GM19099 (cell line): ENCODE measurements at regions not wholly inside any gene's neighbourhood (a gene's known extent, or its start where the extent isn't known, plus 50 kb on each side); places are given as distances from the start of the nearest gene placed in this dataset.

ENCODE experiments used
- POLR2A ChIP-seq: IDR thresholded peaks from 3 replicates; pipeline ENCODE4 v1.6.1; 2011; ENCODE audit warnings: low read depth; ENCODE audit not compliant: insufficient read length; ENCODE audit errors: extremely low read depth

- no peak for TF ChIP-seq POLR2A
These were observed 718.5 kb upstream of the ARPP21 start for GRCh38 chr3:34920806-34921205.

- TF ChIP-seq POLR2A = no peak
These were observed 714.4 kb upstream of the ARPP21 start for GRCh38 chr3:34924961-34925360.

GRCh38 chr3:34925851-34926250, 713.5 kb upstream of the ARPP21 start:
- TF ChIP-seq POLR2A = no peak

GRCh38 chr3:34929036-34929435, 710.3 kb upstream of the ARPP21 start:
- TF ChIP-seq POLR2A = no peak

GRCh38 chr3:34934660-34935059, 704.7 kb upstream of the ARPP21 start:
- TF ChIP-seq POLR2A = no peak

GRCh38 chr3:34938784-34939183, 700.5 kb upstream of the ARPP21 start:
- no peak for TF ChIP-seq POLR2A

GRCh38 chr3:34942256-34942655, 697.1 kb upstream of the ARPP21 start:
- TF ChIP-seq POLR2A = no peak

GRCh38 chr3:34947834-34948233, 691.5 kb upstream of the ARPP21 start:
- TF ChIP-seq POLR2A = no peak

GRCh38 chr3:34948517-34948916, 690.8 kb upstream of the ARPP21 start:
- TF ChIP-seq POLR2A = no peak

- TF ChIP-seq POLR2A = no peak
These were observed 683.6 kb upstream of the ARPP21 start for GRCh38 chr3:34955680-34956079.

- no peak for TF ChIP-seq POLR2A
These were observed 682.8 kb upstream of the ARPP21 start for GRCh38 chr3:34956511-34956910.

GRCh38 chr3:34957677-34958076, 681.6 kb upstream of the ARPP21 start:
- TF ChIP-seq POLR2A = no peak

- TF ChIP-seq POLR2A = no peak
These were observed 669.8 kb upstream of the ARPP21 start for GRCh38 chr3:34969513-34969912.

GRCh38 chr3:34972481-34972880, 666.8 kb upstream of the ARPP21 start:
- no peak for TF ChIP-seq POLR2A

GRCh38 chr3:34973586-34973985, 665.7 kb upstream of the ARPP21 start:
- TF ChIP-seq POLR2A = no peak

- no peak for TF ChIP-seq POLR2A
These were observed 655.7 kb upstream of the ARPP21 start for GRCh38 chr3:34983631-34984030.

- TF ChIP-seq POLR2A = no peak
These were observed 651.0 kb upstream of the ARPP21 start for GRCh38 chr3:34988296-34988695.
